H1 (cell line): ENCODE measurements at regions not wholly inside any gene's neighbourhood (a gene's known extent, or its start where the extent isn't known, plus 50 kb on each side); places are given as distances from the start of the nearest gene placed in this dataset.

ENCODE experiments used
- CTCF ChIA-PET: fragments of 300-600 bp; sonication (Branson Sonifier 250); formaldehyde crosslinking; loops from one replicate; lab custom pipeline; 2021; ENCODE audit not compliant: partially characterized antibody; lab: Charles Lee
- POLR2A ChIA-PET: fragments of 300-600 bp; sonication (Branson Sonifier 250); formaldehyde crosslinking; loops from one replicate; lab custom pipeline; 2021; ENCODE audit warnings: inconsistent platforms; ENCODE audit not compliant: partially characterized antibody; lab: Charles Lee
- DNase-seq, 2 experiments: peaks; one replicate each; pipeline versions ENCODE4 v3.0.0 to v3.0.0-alpha.2; 2010 to 2022; ENCODE audit warnings: low spot score in 2 of 2, low read depth in 1 of 2, mixed read lengths in 1 of 2
- FAIRE-seq: peaks from 2 replicates; lab custom pipeline; 2011; peaks lifted over from hg19 to GRCh38; lab: Jason Lieb, UNC
- H2AFZ ChIP-seq: 2 replicates; pipeline ENCODE4 v1.8.1; 2012; ENCODE audit warnings: low read length, inconsistent platforms
- H2AK5ac ChIP-seq: 2 replicates; pipeline ENCODE4 v1.6.1; 2013; ENCODE audit warnings: low read depth, low read length
- H2BK120ac ChIP-seq: replicated peaks from 2 replicates; pipeline ENCODE3; 2013; ENCODE audit warnings: low read depth, low read length, inconsistent platforms
- H2BK12ac ChIP-seq: 2 replicates; pipeline ENCODE4 v1.6.1; 2013; ENCODE audit warnings: low read depth, low read length
- H2BK15ac ChIP-seq: 2 replicates; pipeline ENCODE4 v1.6.1; 2013; ENCODE audit warnings: low read length
- H2BK20ac ChIP-seq: 2 replicates; pipeline ENCODE4 v1.6.1; 2013; ENCODE audit warnings: low read length
- H2BK5ac ChIP-seq: 2 replicates; pipeline ENCODE4 v1.6.1; 2013; ENCODE audit warnings: low read depth, low read length
- H3K14ac ChIP-seq: 2 replicates; pipeline ENCODE4 v1.6.1; 2013; ENCODE audit warnings: inconsistent platforms; ENCODE audit not compliant: insufficient read length
- H3K18ac ChIP-seq: 2 replicates; pipeline ENCODE4 v1.6.1; 2013; ENCODE audit warnings: low read length; ENCODE audit errors: extremely low read depth
- H3K23ac ChIP-seq: 2 replicates; pipeline ENCODE4 v1.6.1; 2013; ENCODE audit warnings: inconsistent platforms; ENCODE audit not compliant: insufficient read length
- H3K23me2 ChIP-seq: 2 replicates; pipeline ENCODE4 v1.6.1; 2013; ENCODE audit warnings: low read depth, low read length
- H3K27ac ChIP-seq: 2 replicates; pipeline ENCODE4 v1.6.1; 2011; ENCODE audit warnings: low read depth, low read length, inconsistent platforms
- H3K27me3 ChIP-seq, 4 experiments: replicated peaks in 1 of 4; 1 replicate in 1 of 4; 2 replicates in 3 of 4; pipeline versions ENCODE4 v1.6.1 to v1.8.1; 2011 to 2013; ENCODE audit warnings: low read length in 3 of 4, mild to moderate bottlenecking in 3 of 4, inconsistent platforms in 2 of 4, mixed read lengths in 2 of 4, moderate library complexity in 1 of 4; ENCODE audit not compliant: control insufficient read depth in 3 of 4, insufficient read depth in 3 of 4; ENCODE audit errors: extremely low read depth in 1 of 4
- H3K36me3 ChIP-seq, 4 experiments: 2 replicates each; pipeline versions ENCODE4 v1.6.1 to v1.8.1; 2011 to 2013; ENCODE audit warnings: mild to moderate bottlenecking in 4 of 4, low read length in 3 of 4, moderate library complexity in 2 of 4, control low read depth in 1 of 4, inconsistent platforms in 1 of 4; ENCODE audit not compliant: insufficient read depth in 4 of 4, control insufficient read depth in 2 of 4
- H3K4ac ChIP-seq: replicated peaks from 2 replicates; pipeline ENCODE3; 2013; ENCODE audit warnings: low read length, low read depth, mixed read lengths, inconsistent platforms; ENCODE audit not compliant: insufficient read length
- H3K4me1 ChIP-seq, 4 experiments: replicated peaks in 1 of 4; 1 replicate in 1 of 4; 2 replicates in 3 of 4; pipeline versions ENCODE4 v1.6.1 to v1.8.1; 2011 to 2013; ENCODE audit warnings: low read length in 3 of 4, inconsistent platforms in 2 of 4, mixed read lengths in 1 of 4; ENCODE audit not compliant: insufficient read depth in 4 of 4, control insufficient read depth in 3 of 4
- H3K4me2 ChIP-seq, 2 experiments: 2 replicates each; pipeline versions ENCODE4 v1.6.1 to v1.8.1; 2011 to 2013; ENCODE audit warnings: low read depth in 2 of 2, low read length in 2 of 2, control low read depth in 1 of 2, inconsistent platforms in 1 of 2, mild to moderate bottlenecking in 1 of 2; ENCODE audit not compliant: insufficient read depth in 1 of 2
- H3K4me3 ChIP-seq, 4 experiments: fragments of 200-600, 300-600 bp in 1 of 4; sonication (generic), shearing (Covaris generic), sonication (Bioruptor Twin) in 1 of 4; 2 replicates each; pipeline versions ENCODE4 v1.5.1 to v1.8.1; 2011 to 2016; ENCODE audit warnings: low read length in 4 of 4, low read depth in 3 of 4, control low read depth in 2 of 4, inconsistent platforms in 2 of 4, mild to moderate bottlenecking in 2 of 4, mixed read lengths in 1 of 4, moderate library complexity in 1 of 4; ENCODE audit not compliant: insufficient read depth in 2 of 4; ENCODE audit errors: extremely low read depth in 1 of 4
- H3K56ac ChIP-seq: replicated peaks from 2 replicates; pipeline ENCODE3; 2013; ENCODE audit warnings: low read depth, mild to moderate bottlenecking, mixed read lengths, low read length, inconsistent platforms; ENCODE audit not compliant: insufficient read length
- H3K79me1 ChIP-seq: 2 replicates; pipeline ENCODE4 v1.6.1; 2013; ENCODE audit warnings: low read depth, low read length, control low read depth
- H3K79me2 ChIP-seq, 2 experiments: 2 replicates each; pipeline versions ENCODE4 v1.6.1 to v1.8.1; 2012 to 2013; ENCODE audit warnings: low read length in 2 of 2, mild to moderate bottlenecking in 2 of 2, inconsistent platforms in 1 of 2; ENCODE audit not compliant: insufficient read depth in 2 of 2, control insufficient read depth in 1 of 2
- H3K9ac ChIP-seq, 4 experiments: replicated peaks in 1 of 4; 1 replicate in 1 of 4; 2 replicates in 3 of 4; pipeline versions ENCODE4 v1.6.1 to v1.8.1; 2011 to 2013; ENCODE audit warnings: low read depth in 3 of 4, low read length in 3 of 4, control low read depth in 2 of 4, mild to moderate bottlenecking in 2 of 4, moderate library complexity in 2 of 4, inconsistent platforms in 1 of 4; ENCODE audit errors: extremely low read depth in 1 of 4
- H3K9me3 ChIP-seq, 2 experiments: 2 replicates each; pipeline versions ENCODE4 v1.6.1 to v1.8.1; 2012 to 2013; ENCODE audit warnings: mild to moderate bottlenecking in 2 of 2, moderate library complexity in 2 of 2, control low read depth in 1 of 2, inconsistent platforms in 1 of 2, low read depth in 1 of 2, low read length in 1 of 2, mixed read lengths in 1 of 2; ENCODE audit not compliant: insufficient read depth in 2 of 2
- H4K20me1 ChIP-seq, 2 experiments: replicated peaks in 1 of 2; 2 replicates each; pipeline versions ENCODE3 to v1.8.1; 2011 to 2013; ENCODE audit warnings: inconsistent platforms in 2 of 2, low read length in 2 of 2, mild to moderate bottlenecking in 1 of 2; ENCODE audit not compliant: insufficient read depth in 2 of 2, control insufficient read depth in 1 of 2
- H4K5ac ChIP-seq: 2 replicates; pipeline ENCODE4 v1.6.1; 2013; ENCODE audit warnings: low read length, low read depth, mixed read lengths, inconsistent platforms; ENCODE audit not compliant: insufficient read length
- H4K8ac ChIP-seq: 2 replicates; pipeline ENCODE4 v1.8.0; 2013; ENCODE audit warnings: mild to moderate bottlenecking, moderate library complexity, low read length, inconsistent platforms; ENCODE audit not compliant: insufficient read depth; ENCODE audit errors: extremely low read depth
- H4K91ac ChIP-seq: replicated peaks from 2 replicates; pipeline ENCODE3; 2013; ENCODE audit warnings: low read length, mixed read lengths, inconsistent platforms; ENCODE audit not compliant: insufficient read length
- BACH1 ChIP-seq: IDR thresholded peaks from 2 replicates; pipeline ENCODE4 v1.6.1; 2012; ENCODE audit warnings: low read length, improper control_type of control experiment
- FOSL1 ChIP-seq: IDR thresholded peaks from 2 replicates; pipeline ENCODE4 v1.6.1; 2011; ENCODE audit warnings: mild to moderate bottlenecking, low read depth, low read length, moderate library complexity; ENCODE audit not compliant: insufficient read depth
- HDAC2 ChIP-seq, 2 experiments: fragments of 300-600 bp in 1 of 2; sonication (generic) in 1 of 2; IDR thresholded peaks; 2 replicates each; pipeline ENCODE4 v1.6.1; 2011 to 2012; ENCODE audit warnings: low read depth in 2 of 2, low read length in 2 of 2, mild to moderate bottlenecking in 2 of 2, moderate library complexity in 2 of 2, borderline replicate concordance in 1 of 2, inconsistent platforms in 1 of 2
- JUND ChIP-seq: IDR thresholded peaks from 2 replicates; pipeline ENCODE4 v1.6.1; 2011; ENCODE audit warnings: mild to moderate bottlenecking, improper control_type of control experiment, low read length
- KDM1A ChIP-seq: fragments of 200-600, 300-600 bp; sonication (generic); IDR thresholded peaks from 2 replicates; pipeline ENCODE4 v1.7.1; 2016; ENCODE audit warnings: mild to moderate bottlenecking, low read length, borderline replicate concordance
- NRF1 ChIP-seq: IDR thresholded peaks from 2 replicates; pipeline ENCODE4 v1.6.1; 2011; ENCODE audit warnings: mild to moderate bottlenecking, low read depth, low read length, improper control_type of control experiment
- TCF12 ChIP-seq: IDR thresholded peaks from 2 replicates; pipeline ENCODE4 v1.6.1; 2011; ENCODE audit warnings: low read depth, mild to moderate bottlenecking, low read length
- TEAD4 ChIP-seq: IDR thresholded peaks from 2 replicates; pipeline ENCODE4 v1.6.1; 2012; ENCODE audit warnings: low read depth, low read length, inconsistent platforms, mixed read lengths
- WGBS, 2 experiments: shearing (Covaris generic) in 1 of 2; methylation state at CpG; one replicate each; pipeline versions ENCODE4 v1.1.6 to v1.1.7; 2013 to 2015; ENCODE audit warnings: low lambda C conversion rate in 2 of 2, mixed read lengths in 2 of 2, inconsistent platforms in 1 of 2, low coverage in 1 of 2, missing lambda C conversion rate in 1 of 2; ENCODE audit not compliant: insufficient replicate concordance in 2 of 2, insufficient coverage in 1 of 2, insufficient read length in 1 of 2; ENCODE audit errors: extremely low coverage in 1 of 2, missing lambda C conversion rate in 1 of 2; 5-methylcytosine and 5-hydroxymethylcytosine counted together
- TF ChIP-seq, protein P1 (sequence below): IDR thresholded peaks from 2 replicates; pipeline ENCODE4 v1.6.1; 2012; ENCODE audit warnings: low read length, inconsistent platforms

DNA sequence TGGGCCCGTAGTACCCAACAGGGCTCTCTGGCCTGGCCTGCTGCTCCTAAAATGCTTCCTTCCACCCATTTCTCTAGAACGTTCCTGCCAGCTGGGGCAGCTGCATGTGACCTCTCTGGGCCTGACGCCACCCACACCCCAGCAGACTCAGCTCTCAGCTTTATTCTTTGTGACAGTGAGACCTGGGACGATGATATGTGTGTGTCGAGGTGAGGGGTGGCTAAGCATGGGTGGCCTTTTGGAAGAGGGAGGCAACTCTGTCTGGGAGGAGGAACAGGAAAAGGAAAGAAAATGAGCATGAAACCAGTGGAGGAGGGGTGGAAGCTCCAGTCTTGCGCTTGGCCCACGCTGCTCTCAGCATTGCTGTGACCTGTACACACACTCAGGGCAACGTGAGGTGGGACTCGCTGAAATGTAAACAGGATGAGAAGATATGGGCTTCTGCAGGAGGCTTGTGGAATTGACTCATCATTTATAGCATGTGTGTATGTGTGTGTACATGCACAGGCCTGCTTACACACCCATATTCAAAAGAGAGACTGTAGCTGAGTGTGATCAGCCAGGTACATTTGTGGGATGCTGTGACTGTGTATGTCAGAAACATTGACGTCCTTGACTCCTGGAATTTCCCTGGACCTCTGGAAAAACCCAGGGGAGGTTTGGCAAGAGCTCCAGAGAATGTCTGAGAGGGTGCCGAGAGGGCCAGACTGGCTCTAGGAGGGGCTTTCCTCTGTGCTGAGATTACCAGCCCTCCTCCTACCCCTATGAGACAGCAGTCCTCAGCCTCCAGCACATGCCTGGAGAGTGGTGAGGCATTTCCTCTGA lies 137.9 kb downstream of the PJA1 start:
- H2BK5ac ChIP-seq: no peak overlapping the region
- H3K23ac ChIP-seq: no peak overlapping the region
- peak in 1 of 2 experiments; percentile 20 for DNase-seq
- WGBS, 2 experiments: 89% methylated on average over 8 of the region's 11 CpGs; no CpG with 5 or more reads in 1 of the 2 experiments
- no peaks in the 10 kb centered on the region for H3K9me3 ChIP-seq
- H2BK120ac ChIP-seq: no peak overlapping the region
- H3K4me2 ChIP-seq: no peak overlapping the region
- no peaks in the 10 kb centered on the region for H3K23me2 ChIP-seq
- TF ChIP-seq TCF12: no peak
- no peak for TF ChIP-seq NRF1
- no peak for TF ChIP-seq JUND
- no peak for TF ChIP-seq TEAD4
- TF ChIP-seq KDM1A: no peak
- TF ChIP-seq, protein P1, sequence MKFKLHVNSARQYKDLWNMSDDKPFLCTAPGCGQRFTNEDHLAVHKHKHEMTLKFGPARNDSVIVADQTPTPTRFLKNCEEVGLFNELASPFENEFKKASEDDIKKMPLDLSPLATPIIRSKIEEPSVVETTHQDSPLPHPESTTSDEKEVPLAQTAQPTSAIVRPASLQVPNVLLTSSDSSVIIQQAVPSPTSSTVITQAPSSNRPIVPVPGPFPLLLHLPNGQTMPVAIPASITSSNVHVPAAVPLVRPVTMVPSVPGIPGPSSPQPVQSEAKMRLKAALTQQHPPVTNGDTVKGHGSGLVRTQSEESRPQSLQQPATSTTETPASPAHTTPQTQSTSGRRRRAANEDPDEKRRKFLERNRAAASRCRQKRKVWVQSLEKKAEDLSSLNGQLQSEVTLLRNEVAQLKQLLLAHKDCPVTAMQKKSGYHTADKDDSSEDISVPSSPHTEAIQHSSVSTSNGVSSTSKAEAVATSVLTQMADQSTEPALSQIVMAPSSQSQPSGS: no peak
- TF ChIP-seq FOSL1: no peak
- no peak for TF ChIP-seq HDAC2 (IDR thresholded peaks at IDR 0.05; ENCODE audit: borderline replicate concordance in 1 of 2, low read depth in 2 of 2, low read length in 2 of 2)
- no peak for TF ChIP-seq BACH1
- no peak overlapping the region for H4K91ac ChIP-seq
- H2AFZ ChIP-seq: no peak overlapping the region
- no peaks in the 10 kb centered on the region for H3K79me2 ChIP-seq
- H4K5ac ChIP-seq: no peak overlapping the region
- H3K4ac ChIP-seq: no peak overlapping the region
- H4K20me1 ChIP-seq: no peaks in the 10 kb centered on the region
- ChIA-PET CTCF (interaction anchor here (1.0 to 1.1 kb wide), 2 partner anchors 204 to 256 kb away, joined by 3 to 5 read pairs; no protein-coding TSS in a partner anchor), POLR2A (no interaction called here)
- H3K4me1 ChIP-seq: peaks cover 0 to 5% (median 2%) of the 10 kb centered on the region in 4 experiments; a peak in 4 of 7 replicates
- no peak overlapping the region for H3K56ac ChIP-seq
- no peaks in the 10 kb centered on the region for H3K79me1 ChIP-seq
- no peak for FAIRE-seq
- H2BK20ac ChIP-seq: no peak overlapping the region
- no peak overlapping the region for H3K18ac ChIP-seq
- H2BK12ac ChIP-seq: no peak overlapping the region
- H3K9ac ChIP-seq: no peak overlapping the region
- no peak overlapping the region for H2BK15ac ChIP-seq
- no peak overlapping the region for H3K4me3 ChIP-seq
- H4K8ac ChIP-seq: no peak overlapping the region
- H3K27ac ChIP-seq: no peak overlapping the region
- no peak overlapping the region for H2AK5ac ChIP-seq
- H3K27me3 ChIP-seq: no peaks in the 10 kb centered on the region
- no peaks in the 10 kb centered on the region for H3K36me3 ChIP-seq
- H3K14ac ChIP-seq: no peak overlapping the region
